Immature natural killer cell (primary cell): ENCODE measurements at regions not wholly inside any gene's neighbourhood (a gene's known extent, or its start where the extent isn't known, plus 50 kb on each side); places are given as distances from the start of the nearest gene placed in this dataset.
"Not testable (repeated sequence)": the region's sequence is repeated elsewhere in the genome, so short reads cannot be mapped to it uniquely, and the experiment has no call there.

Experiments used
- DNase-seq, 3 donors: peaks; one replicate each; pipeline ENCODE4 v3.0.0; 2022; ENCODE audit warnings: mixed read lengths in 1 of 3
- H3K27ac Mint-ChIP-seq, 6 donors: one replicate each; pipeline ENCODE4 v1.8.0; 2020; ENCODE audit warnings: mixed read lengths in 6 of 6, mild to moderate bottlenecking in 5 of 6, inconsistent platforms in 4 of 6, moderate library complexity in 3 of 6
- H3K27me3 Mint-ChIP-seq, 3 donors: one replicate each; pipeline ENCODE4 v1.8.0; 2020 to 2021; ENCODE audit warnings: low read depth in 3 of 3, mild to moderate bottlenecking in 3 of 3, mixed read lengths in 3 of 3, moderate library complexity in 3 of 3, inconsistent platforms in 1 of 3
- H3K36me3 Mint-ChIP-seq, 3 donors: one replicate each; pipeline ENCODE4 v1.8.0; 2020; ENCODE audit warnings: mixed read lengths in 3 of 3, inconsistent platforms in 2 of 3, mild to moderate bottlenecking in 2 of 3
- H3K4me1 Mint-ChIP-seq, 2 donors: one replicate each; pipeline ENCODE4 v1.8.0; 2020; ENCODE audit warnings: inconsistent platforms in 2 of 2, mild to moderate bottlenecking in 2 of 2, mixed read lengths in 2 of 2, moderate library complexity in 1 of 2
- H3K4me3 Mint-ChIP-seq, 5 donors: one replicate each; pipeline ENCODE4 v1.8.0; 2020; ENCODE audit warnings: mild to moderate bottlenecking in 5 of 5, mixed read lengths in 5 of 5, inconsistent platforms in 3 of 5, moderate library complexity in 3 of 5
- H3K9me3 Mint-ChIP-seq, 6 donors: one replicate each; pipeline ENCODE4 v1.8.0; 2020; ENCODE audit warnings: mild to moderate bottlenecking in 6 of 6, mixed read lengths in 6 of 6, inconsistent platforms in 4 of 6, moderate library complexity in 3 of 6

DNA sequence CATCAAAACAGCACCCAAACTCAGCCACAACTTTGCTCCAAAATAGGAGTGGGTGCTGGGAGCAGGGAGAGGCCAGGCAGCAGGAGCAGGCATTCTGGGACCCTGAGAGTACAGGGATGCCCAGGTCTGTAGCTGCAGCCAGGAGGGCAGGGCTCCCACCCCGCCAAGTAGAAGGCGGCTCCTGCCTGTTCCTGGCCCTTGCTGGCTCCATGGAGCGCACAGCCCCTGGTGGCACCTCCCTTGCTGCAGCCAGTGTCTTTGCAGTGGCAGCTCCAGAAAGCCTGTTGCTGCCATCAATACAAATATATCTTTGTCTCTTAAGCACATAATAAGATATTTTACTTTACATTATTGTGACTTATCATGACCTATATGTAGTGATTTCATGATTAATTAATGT, 1096.5 kb downstream of the FSCB start:
- H3K9me3 Mint-ChIP-seq = peaks cover 10 to 27% (median 12%) of the 10 kb centered on the region in 6 donors
- peaks cover 0 to 2% (median 0%) of the 10 kb centered on the region in 3 donors for H3K27me3 Mint-ChIP-seq
- no peak overlapping the region for H3K4me3 Mint-ChIP-seq
- H3K36me3 Mint-ChIP-seq = no peaks in the 10 kb centered on the region
- DNase-seq = no peak
- no peak overlapping the region for H3K27ac Mint-ChIP-seq
- H3K4me1 Mint-ChIP-seq = no peaks in the 10 kb centered on the region

DNA sequence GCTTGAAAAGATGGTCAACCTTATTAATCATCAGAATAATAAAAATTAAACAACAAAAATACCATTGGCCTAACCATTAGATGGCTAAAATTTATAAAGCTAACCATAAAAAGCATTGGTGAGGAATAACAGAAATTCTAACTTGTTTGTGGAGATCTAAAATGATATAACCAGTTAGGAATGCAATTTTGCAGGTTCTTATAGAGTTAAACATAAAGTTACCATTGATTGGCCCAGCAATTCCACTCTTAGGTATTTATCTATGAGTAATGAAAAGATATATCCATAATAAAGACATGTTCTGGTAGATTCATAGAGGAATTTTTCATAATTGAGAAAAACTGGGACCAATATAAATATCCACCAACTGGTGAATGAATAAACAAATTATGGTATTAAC, 1098.6 kb downstream of the FSCB start:
- H3K27me3 Mint-ChIP-seq = peaks cover 0 to 3% (median 0%) of the 10 kb centered on the region in 3 donors
- peaks cover 10 to 36% (median 20%) of the 10 kb centered on the region in 6 donors for H3K9me3 Mint-ChIP-seq
- H3K36me3 Mint-ChIP-seq = peaks cover 0 to 3% (median 0%) of the 10 kb centered on the region in 3 donors
- no peaks in the 10 kb centered on the region for H3K4me1 Mint-ChIP-seq
- DNase-seq = no peak
- H3K4me3 Mint-ChIP-seq = no peak overlapping the region
- no peak overlapping the region for H3K27ac Mint-ChIP-seq

DNA sequence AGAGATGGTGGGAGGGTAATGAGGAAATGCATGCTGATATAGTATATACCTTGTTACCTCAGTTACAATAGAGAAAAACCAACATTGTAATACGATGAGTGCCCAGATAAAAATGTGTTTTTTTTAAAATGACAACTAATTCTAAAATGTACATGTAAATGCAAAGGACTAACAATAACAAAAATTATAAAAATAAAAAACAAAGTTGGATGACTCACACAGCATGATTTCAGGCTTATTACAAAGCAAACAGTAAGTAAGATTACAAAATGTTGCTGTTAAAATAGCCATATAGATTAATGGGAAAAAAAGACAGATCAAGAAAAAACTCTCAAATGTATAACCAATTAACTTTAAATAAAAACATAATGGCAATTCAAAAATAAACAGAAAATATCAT, 1099.4 kb downstream of the FSCB start:
- H3K27me3 Mint-ChIP-seq = peaks cover 0 to 1% (median 0%) of the 10 kb centered on the region in 3 donors
- no peaks in the 10 kb centered on the region for H3K4me1 Mint-ChIP-seq
- H3K4me3 Mint-ChIP-seq = no peak overlapping the region
- peaks cover 10 to 31% (median 17%) of the 10 kb centered on the region in 6 donors for H3K9me3 Mint-ChIP-seq
- no peak for DNase-seq
- H3K27ac Mint-ChIP-seq = no peak overlapping the region
- H3K36me3 Mint-ChIP-seq = peaks cover 0 to 3% (median 0%) of the 10 kb centered on the region in 3 donors

DNA sequence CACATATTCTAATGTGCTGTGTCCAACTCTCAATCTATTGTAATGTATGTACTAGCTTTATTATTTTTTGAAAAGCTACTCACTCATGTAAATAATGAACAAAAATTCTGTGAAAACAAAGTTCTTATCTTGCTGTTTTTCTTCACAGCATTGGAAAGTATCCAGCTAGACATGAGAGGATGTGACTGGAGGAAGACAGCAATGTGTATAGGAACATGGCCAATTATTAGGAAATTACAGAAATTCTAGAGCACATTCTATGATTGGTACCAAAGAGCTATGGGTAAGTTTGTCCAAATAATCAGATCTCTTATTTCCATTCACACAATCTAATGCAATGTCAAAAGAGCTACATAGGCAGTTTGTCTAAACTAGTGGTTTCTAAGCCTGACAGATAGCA, 1100.2 kb downstream of the FSCB start:
- peaks cover 10 to 35% (median 17%) of the 10 kb centered on the region in 6 donors for H3K9me3 Mint-ChIP-seq
- peaks cover 0 to 3% (median 0%) of the 10 kb centered on the region in 3 donors for H3K36me3 Mint-ChIP-seq
- H3K27ac Mint-ChIP-seq = no peak overlapping the region
- no peak for DNase-seq
- H3K27me3 Mint-ChIP-seq = peaks cover 0 to 1% (median 0%) of the 10 kb centered on the region in 3 donors
- H3K4me3 Mint-ChIP-seq = no peak overlapping the region
- H3K4me1 Mint-ChIP-seq = no peaks in the 10 kb centered on the region

DNA sequence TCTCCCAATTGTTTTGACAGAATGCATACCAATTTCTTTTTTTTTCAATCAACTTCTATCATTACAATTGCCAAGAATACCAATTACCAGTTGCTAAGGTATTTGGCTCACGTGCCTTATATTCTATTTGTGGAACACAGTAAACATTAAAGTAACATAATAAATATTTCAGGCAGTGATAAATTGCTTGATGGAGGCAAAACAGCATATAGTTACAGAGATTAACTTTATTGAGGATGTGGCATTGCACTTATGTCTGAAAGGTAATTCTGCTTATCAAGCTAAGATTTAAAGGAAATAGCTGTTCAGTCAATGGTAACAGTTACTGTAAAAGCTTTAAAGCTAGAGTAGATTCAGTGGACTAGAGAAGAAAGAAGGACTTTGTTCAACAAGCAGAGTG, 1107.8 kb downstream of the FSCB start:
- no peaks in the 10 kb centered on the region for H3K36me3 Mint-ChIP-seq
- no peak overlapping the region for H3K4me3 Mint-ChIP-seq
- no peak for DNase-seq
- H3K27ac Mint-ChIP-seq = no peak overlapping the region
- peaks cover 0 to 30% (median 19%) of the 10 kb centered on the region in 6 donors for H3K9me3 Mint-ChIP-seq
- H3K27me3 Mint-ChIP-seq = no peaks in the 10 kb centered on the region
- H3K4me1 Mint-ChIP-seq = no peaks in the 10 kb centered on the region

DNA sequence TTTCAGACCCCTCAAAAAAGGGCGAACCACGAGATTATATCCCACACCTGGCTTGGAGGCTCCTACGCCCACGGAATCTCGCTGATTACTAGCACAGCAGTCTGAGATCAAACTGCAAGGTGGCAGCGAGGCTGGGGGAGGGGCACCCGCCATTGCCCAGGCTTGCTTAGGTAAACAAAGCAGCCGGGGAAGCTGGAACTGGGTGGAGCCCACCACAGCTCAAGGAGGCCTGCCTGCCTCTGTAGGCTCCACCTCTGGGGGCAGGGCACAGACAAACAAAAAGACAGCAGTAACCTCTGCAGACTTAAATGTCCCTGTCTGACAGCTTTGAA, 1136.6 kb downstream of the FSCB start:
- not testable (repeated sequence) for DNase-seq, H3K27ac Mint-ChIP-seq, H3K27me3 Mint-ChIP-seq, H3K4me1 Mint-ChIP-seq, H3K36me3 Mint-ChIP-seq, H3K4me3 Mint-ChIP-seq
- H3K9me3 Mint-ChIP-seq = peaks cover 8 to 34% (median 25%) of the 10 kb centered on the region in 6 donors

DNA sequence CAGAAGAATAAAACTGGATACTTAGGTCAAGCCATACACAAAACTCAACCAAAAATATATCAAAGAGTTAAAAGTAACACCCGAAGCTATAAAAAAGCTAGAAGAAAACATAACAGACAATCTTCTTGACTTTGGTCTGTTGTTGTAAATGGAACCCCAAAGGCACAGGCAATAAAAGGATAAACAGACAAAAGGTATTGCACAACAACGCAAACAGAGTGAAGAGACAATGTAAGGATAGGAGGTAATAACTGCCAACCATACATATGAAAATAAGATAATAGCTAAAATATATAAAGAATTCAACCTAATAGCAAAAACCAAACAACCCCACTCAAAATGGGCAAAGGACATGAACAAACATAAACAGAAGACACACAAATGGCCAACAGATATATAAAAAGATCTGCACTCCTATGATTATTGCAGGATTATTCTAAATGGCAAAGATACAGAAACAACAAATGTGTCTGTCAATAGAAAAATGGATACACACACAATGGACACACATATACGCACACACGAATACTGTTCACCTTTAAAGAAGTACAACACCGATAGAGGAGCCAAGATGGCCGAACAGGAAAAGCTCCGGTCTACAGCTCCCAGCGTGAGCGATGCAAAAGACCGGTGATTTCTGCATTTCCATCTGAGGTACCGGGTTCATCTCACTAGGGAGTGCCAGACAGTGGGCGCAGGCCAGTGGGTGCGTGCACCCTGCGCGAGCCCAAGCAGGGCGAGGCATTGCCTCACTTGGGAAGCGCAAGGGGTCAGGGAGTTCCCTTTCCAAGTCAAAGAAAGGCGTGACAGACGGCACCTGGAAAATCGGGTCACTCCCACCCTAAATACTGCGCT, 1137.1 kb downstream of the FSCB start:
- Mint-ChIP-seq H3K4me3 (no peak overlapping the region), H3K27me3 (peaks cover 0 to 2% (median 0%) of the 10 kb centered on the region in 3 donors), H3K36me3 (no peaks in the 10 kb centered on the region), H3K27ac (no peak overlapping the region), H3K4me1 (no peaks in the 10 kb centered on the region), H3K9me3 (peaks cover 8 to 34% (median 25%) of the 10 kb centered on the region in 6 donors)
- no peak for DNase-seq

DNA sequence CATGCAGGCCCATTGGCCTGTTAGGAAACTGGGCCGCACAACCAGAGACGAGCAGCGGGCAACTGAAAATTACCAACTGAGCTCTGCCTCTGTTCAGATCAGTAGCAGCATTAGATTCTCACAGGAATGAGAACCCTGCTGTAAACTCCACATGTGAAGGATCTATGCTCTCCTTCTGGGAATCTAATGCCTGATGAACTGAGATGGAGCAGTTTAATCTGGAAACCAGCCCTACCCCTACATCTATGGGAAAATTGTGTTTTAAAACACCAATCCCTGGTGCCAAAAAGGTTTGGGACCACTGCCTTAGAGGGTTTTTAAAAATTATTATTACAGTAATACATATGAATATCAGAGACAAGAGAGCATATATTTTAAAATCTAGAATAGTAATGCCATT, 1144.5 kb downstream of the FSCB start:
- Mint-ChIP-seq H3K27ac (no peak overlapping the region), H3K4me3 (no peak overlapping the region), H3K36me3 (no peaks in the 10 kb centered on the region), H3K4me1 (no peaks in the 10 kb centered on the region), H3K27me3 (peaks cover 0 to 2% (median 0%) of the 10 kb centered on the region in 3 donors), H3K9me3 (peaks cover 9 to 53% (median 24%) of the 10 kb centered on the region in 6 donors)
- no peak for DNase-seq

DNA sequence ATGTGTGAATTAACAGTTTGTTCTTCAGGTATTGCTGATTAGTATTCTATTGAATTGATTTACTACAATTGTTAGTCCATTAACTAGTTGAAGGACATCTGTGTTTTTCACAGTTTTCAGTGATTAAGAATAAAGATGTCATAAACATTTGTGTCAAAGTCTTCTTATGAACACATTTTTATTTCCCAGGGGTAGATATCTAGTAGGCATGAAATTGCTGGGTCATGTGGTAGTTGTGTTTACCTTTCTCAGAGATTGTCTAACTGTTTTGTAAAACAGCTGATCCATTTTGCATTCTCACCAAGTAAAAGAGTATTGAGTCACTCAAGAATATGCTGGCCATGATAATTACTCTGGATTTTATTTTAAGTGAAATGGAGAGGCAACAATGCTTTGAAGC, 1145.3 kb downstream of the FSCB start:
- peaks cover 8 to 50% (median 24%) of the 10 kb centered on the region in 6 donors for H3K9me3 Mint-ChIP-seq
- H3K36me3 Mint-ChIP-seq = no peaks in the 10 kb centered on the region
- DNase-seq = no peak
- H3K4me1 Mint-ChIP-seq = no peaks in the 10 kb centered on the region
- peaks cover 0 to 2% (median 0%) of the 10 kb centered on the region in 3 donors for H3K27me3 Mint-ChIP-seq
- no peak overlapping the region for H3K4me3 Mint-ChIP-seq
- no peak overlapping the region for H3K27ac Mint-ChIP-seq

DNA sequence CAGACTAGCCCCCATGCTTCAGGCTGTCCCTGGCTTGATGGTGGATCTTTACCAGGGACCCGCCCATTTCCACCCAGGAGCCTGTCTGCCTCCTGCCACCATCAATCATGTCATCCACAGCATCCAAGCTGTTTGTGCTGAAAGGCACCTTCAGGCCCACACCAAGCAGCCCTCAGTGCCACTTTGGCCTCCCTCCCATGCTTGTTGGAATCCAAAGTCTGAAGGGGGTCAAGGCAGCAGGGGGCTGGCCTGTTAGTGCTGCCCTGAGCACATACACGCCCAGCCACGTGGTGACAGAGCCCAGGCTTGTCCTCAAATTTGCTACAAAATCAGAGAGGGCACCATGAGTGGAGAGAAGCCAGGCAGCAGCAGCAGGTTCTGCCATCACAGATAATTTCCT, 1146.8 kb downstream of the FSCB start:
- peaks cover 8 to 50% (median 22%) of the 10 kb centered on the region in 6 donors for H3K9me3 Mint-ChIP-seq
- H3K4me1 Mint-ChIP-seq = no peaks in the 10 kb centered on the region
- H3K4me3 Mint-ChIP-seq = no peak overlapping the region
- H3K36me3 Mint-ChIP-seq = no peaks in the 10 kb centered on the region
- no peak for DNase-seq
- H3K27ac Mint-ChIP-seq = no peak overlapping the region
- H3K27me3 Mint-ChIP-seq = peaks cover 0 to 2% (median 0%) of the 10 kb centered on the region in 3 donors

DNA sequence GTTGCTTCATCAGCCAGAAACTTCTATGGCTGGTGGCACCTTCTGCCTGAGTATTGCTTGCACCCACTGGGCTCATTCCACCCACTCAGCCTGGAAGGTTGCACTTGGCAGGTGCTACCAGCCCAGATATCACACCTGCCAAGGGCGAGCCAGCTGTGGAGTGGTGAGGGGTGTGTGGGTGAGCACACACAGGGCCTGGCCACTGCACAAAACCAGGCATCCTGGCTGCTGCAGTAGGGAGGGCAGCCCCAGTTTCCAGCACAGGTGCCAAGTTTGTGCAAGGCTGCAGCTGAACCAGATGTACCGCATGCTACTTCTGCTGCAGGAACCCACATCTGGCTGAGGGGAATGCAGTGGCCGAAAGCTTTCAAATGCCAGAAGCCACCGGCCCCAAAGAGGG, 1147.8 kb downstream of the FSCB start:
- Mint-ChIP-seq H3K27ac (no peak overlapping the region), H3K36me3 (no peaks in the 10 kb centered on the region), H3K9me3 (peaks cover 7 to 52% (median 22%) of the 10 kb centered on the region in 6 donors), H3K27me3 (peaks cover 0 to 2% (median 0%) of the 10 kb centered on the region in 3 donors), H3K4me3 (no peak overlapping the region), H3K4me1 (no peaks in the 10 kb centered on the region)
- DNase-seq = no peak

DNA sequence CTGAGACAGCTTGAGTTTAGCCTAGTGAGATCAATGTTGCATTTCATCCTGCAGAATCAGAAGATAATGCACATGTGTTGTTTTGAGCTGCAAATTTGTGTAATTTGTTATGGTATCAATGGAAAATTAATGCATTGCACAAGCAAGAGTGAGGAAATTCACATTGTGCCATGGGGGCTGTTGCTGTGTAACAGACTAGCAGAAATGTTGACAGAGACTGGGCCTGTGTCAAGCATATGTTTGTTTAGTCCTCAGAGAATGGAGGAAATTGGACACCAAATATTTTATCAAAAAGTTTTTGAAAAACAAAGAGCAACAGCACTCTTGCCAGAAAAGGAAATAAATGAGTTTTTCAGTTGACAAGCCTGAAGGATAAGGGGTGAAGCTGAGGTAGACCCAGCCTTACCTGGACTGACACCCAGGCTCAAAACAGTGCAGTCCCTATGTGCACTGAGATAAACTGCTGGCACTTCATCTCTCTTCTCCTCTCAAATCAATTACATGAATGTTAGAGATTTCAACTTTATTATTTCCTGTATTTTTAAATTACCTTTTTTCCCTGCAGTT, 1150.0 kb downstream of the FSCB start:
- no peaks in the 10 kb centered on the region for H3K36me3 Mint-ChIP-seq
- H3K27me3 Mint-ChIP-seq = peaks cover 0 to 2% (median 0%) of the 10 kb centered on the region in 3 donors
- H3K27ac Mint-ChIP-seq = no peak overlapping the region
- H3K4me3 Mint-ChIP-seq = no peak overlapping the region
- no peaks in the 10 kb centered on the region for H3K4me1 Mint-ChIP-seq
- peaks cover 6 to 54% (median 22%) of the 10 kb centered on the region in 6 donors for H3K9me3 Mint-ChIP-seq
- no peak for DNase-seq

DNA sequence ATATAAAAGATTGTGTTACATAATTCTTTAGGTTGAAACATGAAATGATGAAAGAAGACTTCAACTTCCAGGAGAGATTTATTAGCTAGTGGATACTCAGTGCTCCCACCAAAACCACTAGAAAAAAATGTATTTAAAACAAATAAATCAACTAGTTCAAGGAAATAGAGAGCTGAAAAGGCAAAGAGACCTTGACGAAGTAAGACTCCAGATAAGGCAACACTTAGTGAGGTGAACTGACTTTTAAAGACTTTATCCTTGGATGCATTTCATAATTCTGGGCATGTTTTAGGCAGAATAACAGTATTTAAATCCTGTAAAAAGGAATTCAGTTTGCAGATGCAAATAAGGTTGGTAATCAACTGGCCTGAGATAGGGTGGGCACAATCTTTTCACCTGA, 1150.7 kb downstream of the FSCB start:
- H3K9me3 Mint-ChIP-seq = peaks cover 7 to 52% (median 19%) of the 10 kb centered on the region in 6 donors
- no peak for DNase-seq
- H3K4me3 Mint-ChIP-seq = no peak overlapping the region
- peaks cover 0 to 3% (median 0%) of the 10 kb centered on the region in 3 donors for H3K36me3 Mint-ChIP-seq
- H3K27me3 Mint-ChIP-seq = peaks cover 0 to 2% (median 0%) of the 10 kb centered on the region in 3 donors
- H3K27ac Mint-ChIP-seq = no peak overlapping the region
- no peaks in the 10 kb centered on the region for H3K4me1 Mint-ChIP-seq

DNA sequence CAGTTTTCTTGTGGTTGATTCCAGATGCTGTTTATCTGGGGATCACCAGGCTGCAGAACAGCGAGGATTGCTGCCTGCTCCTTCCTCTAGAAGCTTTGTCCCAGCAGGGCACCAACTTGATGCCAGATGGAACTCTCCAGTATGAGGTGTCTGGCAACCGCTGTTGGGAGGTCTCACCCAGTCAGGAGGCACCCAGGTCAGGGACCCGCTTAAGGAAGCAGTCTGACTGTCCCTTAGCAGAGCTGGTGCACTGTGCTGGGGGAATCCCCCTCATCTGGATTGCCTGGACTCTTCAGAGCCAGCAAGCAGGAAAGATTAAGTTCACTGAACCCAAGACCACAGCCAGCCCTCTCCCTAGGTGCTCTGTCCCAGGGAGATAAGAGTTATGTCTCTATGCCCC, 1165.2 kb downstream of the FSCB start:
- Mint-ChIP-seq H3K27ac (no peak overlapping the region), H3K9me3 (peaks cover 11 to 55% (median 48%) of the 10 kb centered on the region in 6 donors), H3K36me3 (no peaks in the 10 kb centered on the region), H3K4me3 (peak overlapping the region in 1 of 5 donors; percentile 8), H3K27me3 (no peaks in the 10 kb centered on the region), H3K4me1 (no peaks in the 10 kb centered on the region)
- no peak for DNase-seq
